ENCODE measurements at regions not wholly inside any gene's neighbourhood (a gene's known extent, or its start where the extent isn't known, plus 50 kb on each side); places are given as distances from the start of the nearest gene placed in this dataset.

DNA sequence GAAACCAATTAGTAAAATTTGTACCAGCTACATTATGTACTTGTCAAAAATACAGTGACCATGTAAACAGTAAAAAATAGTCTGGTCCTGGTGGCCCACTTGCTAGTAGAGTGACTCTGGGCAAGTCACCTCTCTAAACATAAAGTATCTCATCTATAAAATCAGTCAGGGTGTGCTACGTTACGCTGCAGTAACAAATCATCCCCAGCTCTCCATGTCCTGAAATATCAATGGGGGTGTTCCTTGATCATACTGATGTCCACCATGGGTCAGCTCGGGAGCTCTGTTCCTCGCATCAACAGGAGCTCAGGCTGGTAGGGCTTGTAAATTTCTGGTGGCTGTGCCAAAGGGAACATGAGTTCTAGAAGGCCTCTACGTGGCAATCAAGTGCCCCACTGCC lies 268.6 kb downstream of the RAB28 start:
- H2AFZ ChIP-seq (ENCODE audit: low read depth), result no peak overlapping the region
- no peaks in the 10 kb centered on the region for H3K36me3 ChIP-seq (replicated peaks in 1 of 2; ENCODE audit: control insufficient read depth in 1 of 2, insufficient read depth in 2 of 2, low read length in 1 of 2)
- no peaks in the 10 kb centered on the region for H3K9me3 ChIP-seq
- no peak for TF ChIP-seq FOSL2 (IDR thresholded peaks at IDR 0.05; ENCODE audit: borderline replicate concordance, low read depth)
- TF ChIP-seq TAF1 (IDR thresholded peaks at IDR 0.05; ENCODE audit: borderline replicate concordance, low read depth, low read length), result no peak
- TF ChIP-seq EP300 (IDR thresholded peaks at IDR 0.05; ENCODE audit: borderline replicate concordance in 1 of 2, low read depth in 1 of 2, low read length in 1 of 2), result no peak
- TF ChIP-seq RAD21 (IDR thresholded peaks at IDR 0.05; ENCODE audit: low read length), result no peak
- no peak for TF ChIP-seq FOXJ3 (CRISPR knock-in tag; IDR thresholded peaks at IDR 0.05)
- no peak for TF ChIP-seq IRF3 (IDR thresholded peaks at IDR 0.05; ENCODE audit: low read depth, low read length)
- no peak for TF ChIP-seq MXI1 (IDR thresholded peaks at IDR 0.05; ENCODE audit: low read depth, low read length)
- no peak for TF ChIP-seq RXRA (IDR thresholded peaks at IDR 0.05; ENCODE audit: borderline replicate concordance, low read depth)
- TF ChIP-seq JUND (IDR thresholded peaks at IDR 0.05), result no peak
- no peak for TF ChIP-seq EZH2phosphoT487 (IDR thresholded peaks at IDR 0.05; ENCODE audit: borderline replicate concordance, low read depth)
- TF ChIP-seq CTCF (IDR thresholded peaks at IDR 0.05), result no peak
- TF ChIP-seq YY1 (IDR thresholded peaks at IDR 0.05; ENCODE audit: low read depth), result no peak
- TF ChIP-seq SMC3 (IDR thresholded peaks at IDR 0.05; ENCODE audit: low read depth, low read length), result no peak
- TF ChIP-seq NRF1 (IDR thresholded peaks at IDR 0.05; ENCODE audit: low read depth, low read length), result no peak
- DNase-seq, result no peak
- no peak overlapping the region for H3K4me3 ChIP-seq (ENCODE audit: low read depth in 2 of 2, low read length in 1 of 2)
- no peaks in the 10 kb centered on the region for H4K20me1 ChIP-seq (ENCODE audit: insufficient read depth)
- H3K4me1 ChIP-seq (ENCODE audit: control insufficient read depth in 1 of 2, insufficient read depth in 2 of 2, low read depth in 1 of 2, low read length in 1 of 2), result no peaks in the 10 kb centered on the region
- no peak overlapping the region for H3K27ac ChIP-seq (ENCODE audit: low read depth in 2 of 2, low read length in 1 of 2)
- H3K9ac ChIP-seq, result no peak overlapping the region
- no peaks in the 10 kb centered on the region for H3K79me2 ChIP-seq (ENCODE audit: insufficient read depth)
- H3K9me2 ChIP-seq, result no peaks in the 10 kb centered on the region
- H3K27me3 ChIP-seq (ENCODE audit: insufficient read depth), result no peaks in the 10 kb centered on the region
- ChIA-PET POLR2A (no interaction called here), CTCF (interaction anchor here (0.6 kb wide), 1 partner anchor 34 kb away, joined by 3 read pairs; no protein-coding TSS in a partner anchor)
- H3K4me2 ChIP-seq, result no peak overlapping the region
- H3F3A ChIP-seq (replicated peaks; ENCODE audit: insufficient read depth), result no peaks in the 10 kb centered on the region
- 40% methylated on average over 5 of the region's 5 CpGs for WGBS (ENCODE audit: low lambda C conversion rate)

GRCh38 chr4:13212936-13213335 lies 271.2 kb downstream of the RAB28 start:
- no peaks in the 10 kb centered on the region for H3K9me3 ChIP-seq
- H2AFZ ChIP-seq (ENCODE audit: low read depth), result no peak overlapping the region
- H3K27me3 ChIP-seq (ENCODE audit: insufficient read depth), result no peaks in the 10 kb centered on the region
- no peak overlapping the region for H3K27ac ChIP-seq (ENCODE audit: low read depth in 2 of 2, low read length in 1 of 2)
- H3K9ac ChIP-seq, result no peak overlapping the region
- H3K4me3 ChIP-seq (ENCODE audit: low read depth in 2 of 2, low read length in 1 of 2), result no peak overlapping the region
- no peak overlapping the region for H3K4me2 ChIP-seq
- no peaks in the 10 kb centered on the region for H3K4me1 ChIP-seq (ENCODE audit: control insufficient read depth in 1 of 2, insufficient read depth in 2 of 2, low read depth in 1 of 2, low read length in 1 of 2)
- TF ChIP-seq SMC3 (IDR thresholded peaks at IDR 0.05; ENCODE audit: low read depth, low read length) (no peak), ELF1 (IDR thresholded peaks at IDR 0.05) (no peak), FOXM1 (IDR thresholded peaks at IDR 0.05; ENCODE audit: low read depth) (no peak), MEF2A (IDR thresholded peaks at IDR 0.05; ENCODE audit: borderline replicate concordance, low read depth) (no peak), RFX5 (IDR thresholded peaks at IDR 0.05; ENCODE audit: low read length) (no peak), JUND (IDR thresholded peaks at IDR 0.05) (no peak), TEAD4 (IDR thresholded peaks at IDR 0.05; ENCODE audit: borderline replicate concordance, insufficient read depth) (no peak), ZBTB33 (IDR thresholded peaks at IDR 0.05; ENCODE audit: borderline replicate concordance, low read depth) (no peak), RCOR1 (IDR thresholded peaks at IDR 0.05; ENCODE audit: low read length) (no peak)
- no peaks in the 10 kb centered on the region for H3K36me3 ChIP-seq (replicated peaks in 1 of 2; ENCODE audit: control insufficient read depth in 1 of 2, insufficient read depth in 2 of 2, low read length in 1 of 2)
- WGBS (ENCODE audit: low lambda C conversion rate), result 0% methylated on average over 1 of the region's 1 CpG
- no peaks in the 10 kb centered on the region for H4K20me1 ChIP-seq (ENCODE audit: insufficient read depth)
- no peaks in the 10 kb centered on the region for H3K9me2 ChIP-seq
- no peaks in the 10 kb centered on the region for H3K79me2 ChIP-seq (ENCODE audit: insufficient read depth)
- DNase-seq, result no peak
- POLR2A ChIA-PET, result no interaction called here
- CTCF ChIA-PET, result no interaction called here
- no peaks in the 10 kb centered on the region for H3F3A ChIP-seq (replicated peaks; ENCODE audit: insufficient read depth)
